Sigmoid colon (tissue), 4 donors: ENCODE measurements at regions not wholly inside any gene's neighbourhood (a gene's known extent, or its start where the extent isn't known, plus 50 kb on each side); places are given as distances from the start of the nearest gene placed in this dataset.

ENCODE experiments used
- CTCF ChIP-seq, 4 experiments: fragments of 450-650 bp in 3 of 4; fragments of 200-600 bp in 1 of 4; IDR thresholded peaks; one replicate each; pipeline ENCODE4 v1.5.1; 2016 to 2019; ENCODE audit warnings: antibody characterized with exemption in 4 of 4, mild to moderate bottlenecking in 3 of 4, moderate library complexity in 2 of 4
- POLR2A ChIP-seq, 2 donors: fragments of 450-650 bp; IDR thresholded peaks; one replicate each; pipeline ENCODE4 v1.6.1; 2016; ENCODE audit warnings: antibody characterized with exemption in 2 of 2, mild to moderate bottlenecking in 2 of 2, moderate library complexity in 2 of 2
- POLR2AphosphoS5 ChIP-seq, 4 donors: sonication (generic); formaldehyde crosslinking; IDR thresholded peaks; one replicate each; pipeline ENCODE4 v1.6.1; 2017; ENCODE audit warnings: antibody characterized with exemption in 4 of 4

- TF ChIP-seq POLR2AphosphoS5 (IDR thresholded peaks at IDR 0.05): no peak
- no peak for TF ChIP-seq CTCF (IDR thresholded peaks at IDR 0.05)
- TF ChIP-seq POLR2A (IDR thresholded peaks at IDR 0.05): no peak
Measured at GRCh38 chr1:201650623-201650933, 111.7 kb downstream of the NAV1 start.
